Mesendoderm (in vitro differentiated cells): ENCODE measurements at regions not wholly inside any gene's neighbourhood (a gene's known extent, or its start where the extent isn't known, plus 50 kb on each side); places are given as distances from the start of the nearest gene placed in this dataset.

Experiments used
- DNase-seq: peaks from one replicate; pipeline ENCODE4 v3.0.0; 2013
- H2AK5ac ChIP-seq: 2 replicates; pipeline ENCODE4 v1.6.1; 2013; ENCODE audit warnings: low read length, inconsistent platforms
- H2BK120ac ChIP-seq: 2 replicates; pipeline ENCODE4 v1.6.1; 2013; ENCODE audit warnings: low read depth, mild to moderate bottlenecking, low read length, moderate library complexity, mixed read lengths
- H2BK15ac ChIP-seq: replicated peaks from 2 replicates; pipeline ENCODE4 v1.6.1; 2013; ENCODE audit warnings: low read depth, mild to moderate bottlenecking, moderate library complexity
- H2BK5ac ChIP-seq: 2 replicates; pipeline ENCODE4 v1.6.1; 2013; ENCODE audit warnings: low read length, inconsistent platforms
- H3K18ac ChIP-seq: 2 replicates; pipeline ENCODE4 v1.6.1; 2013; ENCODE audit warnings: mild to moderate bottlenecking, low read length, mixed read lengths
- H3K23ac ChIP-seq: one replicate; pipeline ENCODE4 v1.6.1; 2013; ENCODE audit warnings: low read length
- H3K27ac ChIP-seq: 2 replicates; pipeline ENCODE4 v1.5.1; 2013; ENCODE audit warnings: low read depth, mild to moderate bottlenecking, inconsistent platforms, low read length, moderate library complexity
- H3K27me3 ChIP-seq: 2 replicates; pipeline ENCODE4 v1.6.1; 2013; ENCODE audit warnings: low read length, control low read depth, mild to moderate bottlenecking, inconsistent platforms; ENCODE audit not compliant: insufficient read depth, poor library complexity
- H3K36me3 ChIP-seq: 2 replicates; pipeline ENCODE4 v1.6.1; 2013; ENCODE audit warnings: low read length, inconsistent platforms; ENCODE audit not compliant: control insufficient read depth, insufficient read depth
- H3K4ac ChIP-seq: one replicate; pipeline ENCODE4 v1.6.1; 2013; ENCODE audit warnings: low read depth, mild to moderate bottlenecking, low read length, moderate library complexity
- H3K4me1 ChIP-seq: 2 replicates; pipeline ENCODE4 v1.6.1; 2013; ENCODE audit warnings: low read depth, low read length, inconsistent platforms; ENCODE audit not compliant: control insufficient read depth
- H3K4me2 ChIP-seq: 2 replicates; pipeline ENCODE4 v1.6.1; 2013; ENCODE audit warnings: low read length
- H3K4me3 ChIP-seq: 2 replicates; pipeline ENCODE4 v1.5.1; 2013; ENCODE audit warnings: mild to moderate bottlenecking, low read length
- H3K56ac ChIP-seq: one replicate; pipeline ENCODE4 v1.6.1; 2013; ENCODE audit warnings: low read length
- H3K79me1 ChIP-seq: 2 replicates; pipeline ENCODE4 v1.6.1; 2013; ENCODE audit warnings: low read length, inconsistent platforms
- H3K79me2 ChIP-seq: 2 replicates; pipeline ENCODE4 v1.6.1; 2013; ENCODE audit warnings: mild to moderate bottlenecking, low read length; ENCODE audit not compliant: control insufficient read depth, insufficient read depth
- H3K9ac ChIP-seq: 2 replicates; pipeline ENCODE4 v1.6.1; 2013; ENCODE audit warnings: low read length, inconsistent platforms
- H4K5ac ChIP-seq: one replicate; pipeline ENCODE4 v1.6.1; 2013; ENCODE audit warnings: low read length
- H4K8ac ChIP-seq: one replicate; pipeline ENCODE4 v1.6.1; 2013; ENCODE audit warnings: low read depth, mild to moderate bottlenecking, control low read depth, low read length, moderate library complexity
- WGBS: extraction: QIAGEN DNeasy Blood & Tissue Kit; methylation state at CpG from one replicate; pipeline ENCODE4 v1.1.7; 2013; ENCODE audit warnings: low lambda C conversion rate, missing lambda C conversion rate; ENCODE audit not compliant: insufficient coverage; ENCODE audit errors: extremely low coverage; 5-methylcytosine and 5-hydroxymethylcytosine counted together

- Histone ChIP-seq H2AK5ac (no peak overlapping the region), H3K4me2 (no peak overlapping the region), H2BK5ac (no peak overlapping the region), H3K4ac (no peak overlapping the region), H3K18ac (no peak overlapping the region), H2BK120ac (no peak overlapping the region), H3K27ac (no peak overlapping the region), H3K79me2 (no peaks in the 10 kb centered on the region), H4K8ac (no peak overlapping the region), H3K36me3 (no peaks in the 10 kb centered on the region), H2BK15ac (no peak overlapping the region), H4K5ac (no peak overlapping the region), H3K23ac (no peak overlapping the region), H3K79me1 (no peaks in the 10 kb centered on the region), H3K27me3 (no peaks in the 10 kb centered on the region), H3K9ac (no peak overlapping the region), H3K4me1 (no peaks in the 10 kb centered on the region), H3K56ac (no peak overlapping the region), H3K4me3 (no peak overlapping the region)
- no CpG with 5 or more reads among the region's 13 CpGs for WGBS
- no peak for DNase-seq
These were observed 99.5 kb downstream of the HTR5A start for GRCh38 chr7:155169498-155170065.

- H3K79me1 ChIP-seq: no peaks in the 10 kb centered on the region
- H4K5ac ChIP-seq: no peak overlapping the region
- WGBS: no CpG with 5 or more reads among the region's 8 CpGs
- H3K27me3 ChIP-seq: no peaks in the 10 kb centered on the region
- no peak overlapping the region for H3K27ac ChIP-seq
- no peak overlapping the region for H2BK120ac ChIP-seq
- no peaks in the 10 kb centered on the region for H3K79me2 ChIP-seq
- H2BK5ac ChIP-seq: no peak overlapping the region
- no peak overlapping the region for H3K18ac ChIP-seq
- no peak overlapping the region for H3K4me3 ChIP-seq
- no peak overlapping the region for H2AK5ac ChIP-seq
- H3K56ac ChIP-seq: no peak overlapping the region
- no peak overlapping the region for H3K4ac ChIP-seq
- no peak overlapping the region for H3K9ac ChIP-seq
- H3K4me2 ChIP-seq: no peak overlapping the region
- no peak overlapping the region for H4K8ac ChIP-seq
- H3K23ac ChIP-seq: no peak overlapping the region
- no peaks in the 10 kb centered on the region for H3K36me3 ChIP-seq
- H2BK15ac ChIP-seq: no peak overlapping the region
- no peaks in the 10 kb centered on the region for H3K4me1 ChIP-seq
- no peak for DNase-seq
These were observed 100.2 kb downstream of the HTR5A start for GRCh38 chr7:155170331-155170730.

- Histone ChIP-seq H3K79me1 (no peaks in the 10 kb centered on the region), H3K36me3 (no peaks in the 10 kb centered on the region), H3K23ac (no peak overlapping the region), H3K79me2 (no peaks in the 10 kb centered on the region), H3K27me3 (no peaks in the 10 kb centered on the region), H3K18ac (no peak overlapping the region), H4K5ac (no peak overlapping the region), H3K56ac (no peak overlapping the region), H3K9ac (no peak overlapping the region), H3K4me2 (no peak overlapping the region), H2BK120ac (no peak overlapping the region), H2BK5ac (no peak overlapping the region), H3K4ac (no peak overlapping the region), H3K4me1 (no peaks in the 10 kb centered on the region), H2BK15ac (no peak overlapping the region), H4K8ac (no peak overlapping the region), H3K27ac (no peak overlapping the region), H2AK5ac (no peak overlapping the region), H3K4me3 (no peak overlapping the region)
- no peak for DNase-seq
- WGBS: no CpG with 5 or more reads among the region's 5 CpGs
These were observed 102.0 kb downstream of the HTR5A start for GRCh38 chr7:155172141-155172540.

DNA sequence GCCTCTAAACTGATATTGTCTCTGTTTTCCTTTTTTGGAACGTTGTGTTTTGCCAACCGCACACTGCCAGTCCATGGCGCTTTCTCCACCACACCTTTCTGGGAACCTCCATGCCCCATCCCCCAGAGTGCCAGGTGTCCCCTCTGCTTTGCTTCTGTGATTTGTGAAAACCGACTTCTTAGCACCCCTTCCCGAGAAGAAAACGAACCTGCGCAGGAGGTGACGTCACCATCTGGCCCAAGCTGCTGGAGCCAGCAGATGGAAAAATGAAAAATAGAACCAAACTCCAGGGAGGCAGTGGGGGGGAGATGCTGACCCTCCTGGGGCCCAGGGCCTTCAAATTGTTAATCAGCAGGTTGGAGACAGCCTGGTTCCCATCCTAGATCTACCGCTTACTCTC lies 103.8 kb downstream of the HTR5A start:
- Histone ChIP-seq H3K4me2 (no peak overlapping the region), H3K4me1 (no peaks in the 10 kb centered on the region), H3K4me3 (no peak overlapping the region), H3K27ac (no peak overlapping the region), H3K23ac (no peak overlapping the region), H2BK15ac (no peak overlapping the region), H3K79me1 (no peaks in the 10 kb centered on the region), H3K9ac (no peak overlapping the region), H3K27me3 (no peaks in the 10 kb centered on the region), H3K36me3 (no peaks in the 10 kb centered on the region), H4K5ac (no peak overlapping the region), H3K4ac (no peak overlapping the region), H4K8ac (no peak overlapping the region), H3K56ac (no peak overlapping the region), H3K79me2 (no peaks in the 10 kb centered on the region), H3K18ac (no peak overlapping the region), H2AK5ac (no peak overlapping the region), H2BK120ac (no peak overlapping the region), H2BK5ac (no peak overlapping the region)
- DNase-seq: no peak
- WGBS: no CpG with 5 or more reads among the region's 9 CpGs

DNA sequence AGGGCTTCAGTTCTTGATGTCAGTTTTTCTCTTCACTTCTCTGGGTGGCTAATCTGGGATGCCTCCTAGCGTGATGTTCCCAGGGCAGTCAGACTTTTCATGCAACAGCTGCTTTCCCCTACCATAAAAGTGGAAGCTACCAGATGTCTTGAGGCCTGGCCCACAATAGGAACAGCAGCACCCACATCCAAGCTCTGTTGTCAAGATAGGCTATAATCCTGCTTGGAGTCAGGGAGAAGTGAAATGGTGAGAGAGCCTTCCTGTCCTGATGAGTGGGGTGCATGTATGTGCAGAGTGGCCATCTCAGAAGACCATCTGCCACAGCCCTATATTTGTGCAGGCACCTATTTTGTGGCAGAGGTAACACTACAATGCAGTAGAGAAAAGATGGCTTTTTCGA lies 108.0 kb downstream of the HTR5A start:
- Histone ChIP-seq H3K27ac (no peak overlapping the region), H3K36me3 (no peaks in the 10 kb centered on the region), H3K18ac (no peak overlapping the region), H3K4me1 (no peaks in the 10 kb centered on the region), H3K79me2 (no peaks in the 10 kb centered on the region), H2BK15ac (no peak overlapping the region), H4K8ac (no peak overlapping the region), H3K4ac (no peak overlapping the region), H3K56ac (no peak overlapping the region), H2BK120ac (no peak overlapping the region), H3K4me2 (no peak overlapping the region), H3K79me1 (no peaks in the 10 kb centered on the region), H3K23ac (no peak overlapping the region), H3K4me3 (no peak overlapping the region), H2AK5ac (no peak overlapping the region), H3K9ac (no peak overlapping the region), H3K27me3 (no peaks in the 10 kb centered on the region), H4K5ac (no peak overlapping the region), H2BK5ac (no peak overlapping the region)
- WGBS: no CpG with 5 or more reads among the region's 2 CpGs
- no peak for DNase-seq

DNA sequence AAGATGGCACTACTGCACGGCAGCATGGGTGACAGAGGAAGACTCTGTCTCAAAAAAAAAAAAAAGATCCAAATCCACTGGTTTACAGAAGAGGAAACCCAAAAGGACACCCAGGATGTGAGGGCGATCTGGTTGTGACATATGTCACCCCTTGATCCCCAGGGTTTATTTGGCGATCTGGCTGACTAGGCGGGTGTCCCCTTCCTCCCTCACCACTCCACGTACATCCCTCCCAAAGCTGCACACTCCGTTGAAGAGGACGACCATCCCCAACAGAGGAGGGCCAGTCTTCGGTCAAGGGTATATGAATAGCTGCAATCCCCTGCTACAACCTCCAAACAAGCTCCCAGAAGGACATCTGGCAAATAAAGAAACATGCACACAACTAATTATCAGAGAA lies 111.6 kb downstream of the HTR5A start:
- no peak overlapping the region for H3K23ac ChIP-seq
- H3K79me1 ChIP-seq: no peaks in the 10 kb centered on the region
- H2BK120ac ChIP-seq: no peak overlapping the region
- no peaks in the 10 kb centered on the region for H3K36me3 ChIP-seq
- H3K18ac ChIP-seq: no peak overlapping the region
- H3K4ac ChIP-seq: no peak overlapping the region
- no peaks in the 10 kb centered on the region for H3K79me2 ChIP-seq
- H3K27me3 ChIP-seq: no peaks in the 10 kb centered on the region
- no peak overlapping the region for H4K5ac ChIP-seq
- no peak overlapping the region for H2BK5ac ChIP-seq
- no peaks in the 10 kb centered on the region for H3K4me1 ChIP-seq
- no peak for DNase-seq
- H2AK5ac ChIP-seq: no peak overlapping the region
- no CpG with 5 or more reads among the region's 8 CpGs for WGBS
- no peak overlapping the region for H2BK15ac ChIP-seq
- H3K27ac ChIP-seq: no peak overlapping the region
- H3K4me2 ChIP-seq: no peak overlapping the region
- no peak overlapping the region for H4K8ac ChIP-seq
- H3K4me3 ChIP-seq: no peak overlapping the region
- H3K9ac ChIP-seq: no peak overlapping the region
- H3K56ac ChIP-seq: no peak overlapping the region
